ENCODE measurements at regions not wholly inside any gene's neighbourhood (a gene's known extent, or its start where the extent isn't known, plus 50 kb on each side); places are given as distances from the start of the nearest gene placed in this dataset.
A peak's percentile ranks its signal among the peaks of the same experiment; 100 is the strongest.

GRCh38 chr4:101689220-101689619 lies 101.3 kb upstream of the BANK1 start:
- Histone ChIP-seq H3K4me3 (ENCODE audit: low read depth in 1 of 3, low read length in 3 of 3) (no peak overlapping the region), H3K27me3 (ENCODE audit: control insufficient read depth in 3 of 3, insufficient read depth in 3 of 3, low read length in 3 of 3) (no peaks in the 10 kb centered on the region), H3K4me1 (ENCODE audit: control insufficient read depth in 3 of 3, insufficient read depth in 2 of 3, low read depth in 1 of 3, low read length in 2 of 3) (no peaks in the 10 kb centered on the region), H3K9me3 (ENCODE audit: control insufficient read depth in 2 of 2, insufficient read depth in 1 of 2, low read depth in 1 of 2, low read length in 1 of 2) (no peaks in the 10 kb centered on the region), H3K36me3 (ENCODE audit: control insufficient read depth in 3 of 3, insufficient read depth in 2 of 3, low read depth in 1 of 3, low read length in 3 of 3) (no peaks in the 10 kb centered on the region), H3K27ac (ENCODE audit: low read depth in 1 of 3, low read length in 2 of 3) (no peak overlapping the region)
- DNase-seq (peak; percentile 2 to 22), FAIRE-seq (no peak)
- WGBS, 3 donors: 19 to 73% (median 41%) methylated on average over 1 of the region's 1 CpG

GRCh38 chr4:101685126-101685525 lies 105.4 kb upstream of the BANK1 start:
- Histone ChIP-seq H3K27ac (ENCODE audit: low read depth in 1 of 3, low read length in 2 of 3) (no peak overlapping the region), H3K9me3 (ENCODE audit: control insufficient read depth in 2 of 2, insufficient read depth in 1 of 2, low read depth in 1 of 2, low read length in 1 of 2) (no peaks in the 10 kb centered on the region), H3K4me1 (ENCODE audit: control insufficient read depth in 3 of 3, insufficient read depth in 2 of 3, low read depth in 1 of 3, low read length in 2 of 3) (no peaks in the 10 kb centered on the region), H3K4me3 (ENCODE audit: low read depth in 1 of 3, low read length in 3 of 3) (no peak overlapping the region), H3K36me3 (ENCODE audit: control insufficient read depth in 3 of 3, insufficient read depth in 2 of 3, low read depth in 1 of 3, low read length in 3 of 3) (no peaks in the 10 kb centered on the region), H3K27me3 (ENCODE audit: control insufficient read depth in 3 of 3, insufficient read depth in 3 of 3, low read length in 3 of 3) (no peaks in the 10 kb centered on the region)
- FAIRE-seq: no peak
- no peak for DNase-seq
- 80 to 100% (median 91%) methylated on average over 1 of the region's 1 CpG for WGBS, 3 donors

GRCh38 chr4:101682946-101683345 lies 107.6 kb upstream of the BANK1 start:
- no peaks in the 10 kb centered on the region for H3K27me3 ChIP-seq (ENCODE audit: control insufficient read depth in 3 of 3, insufficient read depth in 3 of 3, low read length in 3 of 3)
- H3K27ac ChIP-seq (ENCODE audit: low read depth in 1 of 3, low read length in 2 of 3): no peak overlapping the region
- 79 to 86% (median 83%) methylated on average over 3 of the region's 3 CpGs for WGBS, 3 donors
- FAIRE-seq: no peak
- no peaks in the 10 kb centered on the region for H3K9me3 ChIP-seq (ENCODE audit: control insufficient read depth in 2 of 2, insufficient read depth in 1 of 2, low read depth in 1 of 2, low read length in 1 of 2)
- H3K4me3 ChIP-seq (ENCODE audit: low read depth in 1 of 3, low read length in 3 of 3): no peak overlapping the region
- no peak for DNase-seq
- H3K4me1 ChIP-seq (ENCODE audit: control insufficient read depth in 3 of 3, insufficient read depth in 2 of 3, low read depth in 1 of 3, low read length in 2 of 3): no peaks in the 10 kb centered on the region
- no peaks in the 10 kb centered on the region for H3K36me3 ChIP-seq (ENCODE audit: control insufficient read depth in 3 of 3, insufficient read depth in 2 of 3, low read depth in 1 of 3, low read length in 3 of 3)

- no peak overlapping the region for H3K27ac ChIP-seq (ENCODE audit: low read depth in 1 of 3, low read length in 2 of 3)
- H3K4me3 ChIP-seq (ENCODE audit: low read depth in 1 of 3, low read length in 3 of 3): no peak overlapping the region
- DNase-seq (no peak), FAIRE-seq (no peak)
- H3K36me3 ChIP-seq (ENCODE audit: control insufficient read depth in 3 of 3, insufficient read depth in 2 of 3, low read depth in 1 of 3, low read length in 3 of 3): no peaks in the 10 kb centered on the region
- H3K4me1 ChIP-seq (ENCODE audit: control insufficient read depth in 3 of 3, insufficient read depth in 2 of 3, low read depth in 1 of 3, low read length in 2 of 3): no peaks in the 10 kb centered on the region
- peaks cover 0 to 4% of the 10 kb centered on the region in 2 donors for H3K9me3 ChIP-seq (ENCODE audit: control insufficient read depth in 2 of 2, insufficient read depth in 1 of 2, low read depth in 1 of 2, low read length in 1 of 2)
- no peaks in the 10 kb centered on the region for H3K27me3 ChIP-seq (ENCODE audit: control insufficient read depth in 3 of 3, insufficient read depth in 3 of 3, low read length in 3 of 3)
- WGBS, 3 donors: 35 to 42% (median 41%) methylated on average over 3 of the region's 3 CpGs
Measured at GRCh38 chr4:101678180-101678579, 112.3 kb upstream of the BANK1 start.

GRCh38 chr4:101670897-101671296 lies 119.6 kb upstream of the BANK1 start:
- WGBS, 3 donors: 88 to 90% (median 89%) methylated on average over 3 of the region's 3 CpGs
- no peak for FAIRE-seq

GRCh38 chr4:101670370-101670769 lies 120.2 kb upstream of the BANK1 start:
- 81 to 91% (median 89%) methylated on average over 4 of the region's 4 CpGs for WGBS, 3 donors
- no peak for FAIRE-seq
- H3K4me1 ChIP-seq (ENCODE audit: control insufficient read depth in 3 of 3, insufficient read depth in 2 of 3, low read depth in 1 of 3, low read length in 2 of 3): no peaks in the 10 kb centered on the region
- no peaks in the 10 kb centered on the region for H3K36me3 ChIP-seq (ENCODE audit: control insufficient read depth in 3 of 3, insufficient read depth in 2 of 3, low read depth in 1 of 3, low read length in 3 of 3)
- no peak overlapping the region for H3K27ac ChIP-seq (ENCODE audit: low read depth in 1 of 3, low read length in 2 of 3)
- no peak overlapping the region for H3K4me3 ChIP-seq (ENCODE audit: low read depth in 1 of 3, low read length in 3 of 3)
- H3K9me3 ChIP-seq (ENCODE audit: control insufficient read depth in 2 of 2, insufficient read depth in 1 of 2, low read depth in 1 of 2, low read length in 1 of 2): peaks cover 0 to 11% of the 10 kb centered on the region in 2 donors
- no peak for DNase-seq
- no peaks in the 10 kb centered on the region for H3K27me3 ChIP-seq (ENCODE audit: control insufficient read depth in 3 of 3, insufficient read depth in 3 of 3, low read length in 3 of 3)

More at GRCh38 chr4:101670897-101671296, 119.6 kb upstream of the BANK1 start:
- DNase-seq: no peak
- no peak overlapping the region for H3K27ac ChIP-seq (ENCODE audit: low read depth in 1 of 3, low read length in 2 of 3)
- H3K4me1 ChIP-seq (ENCODE audit: control insufficient read depth in 3 of 3, insufficient read depth in 2 of 3, low read depth in 1 of 3, low read length in 2 of 3): no peaks in the 10 kb centered on the region
- no peaks in the 10 kb centered on the region for H3K36me3 ChIP-seq (ENCODE audit: control insufficient read depth in 3 of 3, insufficient read depth in 2 of 3, low read depth in 1 of 3, low read length in 3 of 3)
- H3K27me3 ChIP-seq (ENCODE audit: control insufficient read depth in 3 of 3, insufficient read depth in 3 of 3, low read length in 3 of 3): no peaks in the 10 kb centered on the region
- H3K9me3 ChIP-seq (ENCODE audit: control insufficient read depth in 2 of 2, insufficient read depth in 1 of 2, low read depth in 1 of 2, low read length in 1 of 2): peaks cover 0 to 11% of the 10 kb centered on the region in 2 donors
- H3K4me3 ChIP-seq (ENCODE audit: low read depth in 1 of 3, low read length in 3 of 3): no peak overlapping the region

GRCh38 chr4:101669832-101670188 lies 120.7 kb upstream of the BANK1 start:
- no peak for DNase-seq
- H3K36me3 ChIP-seq (ENCODE audit: control insufficient read depth in 3 of 3, insufficient read depth in 2 of 3, low read depth in 1 of 3, low read length in 3 of 3): no peaks in the 10 kb centered on the region
- no peak overlapping the region for H3K27ac ChIP-seq (ENCODE audit: low read depth in 1 of 3, low read length in 2 of 3)
- no peak for FAIRE-seq
- no peak overlapping the region for H3K4me3 ChIP-seq (ENCODE audit: low read depth in 1 of 3, low read length in 3 of 3)
- 97% methylated on average over 1 of the region's 1 CpG for WGBS, 3 donors
- no peaks in the 10 kb centered on the region for H3K27me3 ChIP-seq (ENCODE audit: control insufficient read depth in 3 of 3, insufficient read depth in 3 of 3, low read length in 3 of 3)
- H3K9me3 ChIP-seq (ENCODE audit: control insufficient read depth in 2 of 2, insufficient read depth in 1 of 2, low read depth in 1 of 2, low read length in 1 of 2): peaks cover 0 to 11% of the 10 kb centered on the region in 2 donors
- H3K4me1 ChIP-seq (ENCODE audit: control insufficient read depth in 3 of 3, insufficient read depth in 2 of 3, low read depth in 1 of 3, low read length in 2 of 3): no peaks in the 10 kb centered on the region

GRCh38 chr4:101669138-101669831 lies 121.2 kb upstream of the BANK1 start:
- FAIRE-seq: no peak
- H3K4me3 ChIP-seq (ENCODE audit: low read depth in 1 of 3, low read length in 3 of 3): no peak overlapping the region
- no peaks in the 10 kb centered on the region for H3K4me1 ChIP-seq (ENCODE audit: control insufficient read depth in 3 of 3, insufficient read depth in 2 of 3, low read depth in 1 of 3, low read length in 2 of 3)
- H3K9me3 ChIP-seq (ENCODE audit: control insufficient read depth in 2 of 2, insufficient read depth in 1 of 2, low read depth in 1 of 2, low read length in 1 of 2): peaks cover 0 to 10% of the 10 kb centered on the region in 2 donors
- no peaks in the 10 kb centered on the region for H3K27me3 ChIP-seq (ENCODE audit: control insufficient read depth in 3 of 3, insufficient read depth in 3 of 3, low read length in 3 of 3)
- 67 to 77% (median 73%) methylated on average over 3 of the region's 3 CpGs for WGBS, 3 donors
- no peak for DNase-seq
- H3K27ac ChIP-seq (ENCODE audit: low read depth in 1 of 3, low read length in 2 of 3): no peak overlapping the region
- H3K36me3 ChIP-seq (ENCODE audit: control insufficient read depth in 3 of 3, insufficient read depth in 2 of 3, low read depth in 1 of 3, low read length in 3 of 3): no peaks in the 10 kb centered on the region

GRCh38 chr4:101667348-101667747 lies 123.2 kb upstream of the BANK1 start:
- DNase-seq (no peak), FAIRE-seq (no peak)
- Histone ChIP-seq H3K27ac (ENCODE audit: low read depth in 1 of 3, low read length in 2 of 3) (no peak overlapping the region), H3K36me3 (ENCODE audit: control insufficient read depth in 3 of 3, insufficient read depth in 2 of 3, low read depth in 1 of 3, low read length in 3 of 3) (no peaks in the 10 kb centered on the region), H3K27me3 (ENCODE audit: control insufficient read depth in 3 of 3, insufficient read depth in 3 of 3, low read length in 3 of 3) (no peaks in the 10 kb centered on the region), H3K9me3 (ENCODE audit: control insufficient read depth in 2 of 2, insufficient read depth in 1 of 2, low read depth in 1 of 2, low read length in 1 of 2) (peaks cover 0 to 2% of the 10 kb centered on the region in 2 donors), H3K4me1 (ENCODE audit: control insufficient read depth in 3 of 3, insufficient read depth in 2 of 3, low read depth in 1 of 3, low read length in 2 of 3) (no peaks in the 10 kb centered on the region), H3K4me3 (ENCODE audit: low read depth in 1 of 3, low read length in 3 of 3) (no peak overlapping the region)
- 76 to 82% (median 78%) methylated on average over 4 of the region's 4 CpGs for WGBS, 3 donors
